HAP-1 (cell line): ENCODE measurements at regions not wholly inside any gene's neighbourhood (a gene's known extent, or its start where the extent isn't known, plus 50 kb on each side); places are given as distances from the start of the nearest gene placed in this dataset.
A peak's percentile ranks its signal among the peaks of the same experiment; 100 is the strongest.

Source experiments
- DNase-seq, 2 experiments: peaks; one replicate each; pipeline ENCODE4 v3.0.0-alpha.2; 2016 to 2020; ENCODE audit warnings: low spot score in 2 of 2
- H3K27me3 ChIP-seq: fragments of 250-450 bp; sonication (Bioruptor Pico); 2 replicates; pipeline ENCODE4 v1.5.1; 2020; ENCODE audit warnings: low read depth, mild to moderate bottlenecking, moderate library complexity
- H3K36me3 ChIP-seq: fragments of 250-450 bp; sonication (Bioruptor Pico); replicated peaks from 2 replicates; pipeline ENCODE4 v1.5.1; 2020; ENCODE audit warnings: mild to moderate bottlenecking
- H3K4me1 ChIP-seq: fragments of 250-450 bp; sonication (Bioruptor Pico); 2 replicates; pipeline ENCODE4 v1.5.1; 2020; ENCODE audit warnings: mild to moderate bottlenecking
- H3K4me3 ChIP-seq: fragments of 250-450 bp; sonication (Bioruptor Pico); 2 replicates; pipeline ENCODE4 v1.5.1; 2020; ENCODE audit warnings: mild to moderate bottlenecking, moderate library complexity
- H3K9me3 ChIP-seq: fragments of 250-450 bp; sonication (Bioruptor Pico); 2 replicates; pipeline ENCODE4 v1.5.1; 2020; ENCODE audit warnings: mild to moderate bottlenecking, moderate library complexity
- in situ Hi-C: fragments of 300-500 bp; cut with MboI; formaldehyde crosslinking; loops from 3 replicates; pipeline ENCODE4 v1.14.3; 2020; ENCODE audit warnings: low sequenced_read_pairs, inconsistent platforms, mixed read lengths

DNA sequence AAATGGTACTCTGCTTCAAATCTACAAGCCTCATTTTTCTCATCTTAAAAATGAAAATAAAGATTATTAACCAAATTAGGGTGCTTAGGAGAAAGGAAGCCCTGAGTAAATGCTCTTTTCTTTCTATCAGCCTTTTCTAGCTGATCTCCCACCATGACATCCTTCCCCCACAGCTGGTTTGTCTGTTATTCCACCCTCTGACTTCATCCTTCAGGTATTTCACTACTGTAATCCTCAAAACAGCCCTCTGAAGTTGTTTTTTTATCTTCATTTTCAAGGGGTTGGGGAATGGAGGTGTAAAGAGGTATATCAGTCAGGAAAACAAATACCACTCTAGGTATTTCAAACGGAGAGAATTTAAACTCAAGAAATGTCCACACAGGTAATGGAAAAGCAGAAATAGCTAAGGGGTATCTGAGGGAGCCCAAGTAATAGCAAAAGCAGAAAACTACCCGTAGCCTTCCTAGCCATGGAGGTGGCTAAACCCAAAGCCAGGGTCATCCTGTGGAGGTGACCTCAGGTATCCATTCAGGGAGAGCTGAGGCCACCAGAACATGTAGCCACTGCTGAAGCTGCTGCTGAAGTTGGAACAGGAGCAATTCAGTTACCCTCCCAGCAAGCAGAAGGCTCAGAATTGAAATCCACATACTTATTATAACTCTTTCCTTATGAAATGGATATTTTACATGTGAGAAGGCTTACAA, 990.9 kb upstream of the ACVR2A start:
- DNase-seq = no peak

DNA sequence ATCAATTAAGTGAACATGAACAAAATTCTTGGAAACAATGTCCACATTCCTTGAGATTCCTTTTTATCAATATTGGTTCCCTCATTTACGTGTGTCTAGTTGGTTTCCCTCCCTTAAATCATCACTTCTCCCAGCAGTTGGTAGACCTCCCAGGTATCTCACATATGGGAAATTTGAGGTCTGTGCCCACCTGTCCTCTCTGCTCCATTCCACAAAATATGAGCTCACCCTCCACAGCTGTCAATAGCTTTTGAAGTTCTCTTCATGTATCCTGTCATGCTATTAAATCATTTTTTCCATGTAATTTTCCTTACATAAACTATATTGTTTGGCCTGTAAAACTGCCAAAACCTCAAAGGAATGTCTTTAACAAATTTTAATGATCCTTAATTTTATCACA, 992.2 kb upstream of the ACVR2A start:
- H3K4me1 ChIP-seq = peaks cover 14% of the 10 kb centered on the region
- in situ Hi-C loops = no loop called here
- no peak for DNase-seq

More for the DNA sequence above, 990.9 kb upstream of the ACVR2A start:
- no peaks in the 10 kb centered on the region for H3K36me3 ChIP-seq
- H3K4me3 ChIP-seq = no peak overlapping the region
- H3K27me3 ChIP-seq = no peaks in the 10 kb centered on the region
- in situ Hi-C loops = no loop called here
- no peaks in the 10 kb centered on the region for H3K9me3 ChIP-seq
- peaks cover 14% of the 10 kb centered on the region for H3K4me1 ChIP-seq

DNA sequence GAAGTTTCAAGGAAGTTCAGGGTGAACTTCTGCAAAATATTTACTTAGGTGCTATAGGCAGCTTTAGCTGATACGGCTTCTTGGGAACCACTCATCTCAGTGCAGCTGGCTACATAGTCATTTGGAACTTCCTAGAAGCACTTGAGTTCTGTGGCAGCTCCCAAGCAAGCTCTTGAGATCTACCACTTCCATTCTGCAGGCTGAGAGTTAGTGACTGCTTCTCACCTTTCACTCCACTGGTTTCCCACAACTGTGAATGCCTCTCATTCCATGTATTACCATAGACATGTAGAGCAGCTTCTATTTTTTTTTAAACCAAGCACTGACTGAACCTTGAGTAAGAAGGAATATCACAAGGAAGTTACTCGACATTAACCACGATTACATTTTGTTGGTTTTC, 994.1 kb upstream of the ACVR2A start:
- no peak overlapping the region for H3K4me3 ChIP-seq
- in situ Hi-C loops = no loop called here
- H3K9me3 ChIP-seq = no peaks in the 10 kb centered on the region
- H3K4me1 ChIP-seq = peaks cover 14% of the 10 kb centered on the region
- DNase-seq = no peak
- no peaks in the 10 kb centered on the region for H3K27me3 ChIP-seq
- H3K36me3 ChIP-seq = no peaks in the 10 kb centered on the region

More for the DNA sequence above, 992.2 kb upstream of the ACVR2A start:
- Histone ChIP-seq H3K9me3 (no peaks in the 10 kb centered on the region), H3K4me3 (no peak overlapping the region), H3K36me3 (no peaks in the 10 kb centered on the region), H3K27me3 (no peaks in the 10 kb centered on the region)

DNA sequence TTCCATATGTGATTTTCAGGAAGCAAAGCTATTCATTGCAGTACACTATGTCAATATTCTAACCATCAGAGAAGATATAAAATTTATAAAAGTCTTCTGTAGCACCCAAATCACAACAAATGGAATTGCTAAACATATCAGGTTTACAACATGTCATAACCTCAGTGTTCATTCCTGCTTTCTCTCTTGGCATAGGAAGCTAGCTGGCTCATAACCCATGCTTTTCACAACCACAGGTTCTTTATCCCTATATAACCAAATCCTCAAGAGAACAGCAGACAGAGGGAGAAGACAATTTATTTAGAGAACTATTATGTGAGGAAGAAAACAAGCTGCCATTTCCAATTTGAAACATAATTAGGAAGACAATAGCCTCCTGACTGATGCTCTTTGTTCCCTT, 997.0 kb upstream of the ACVR2A start:
- Histone ChIP-seq H3K27me3 (no peaks in the 10 kb centered on the region), H3K9me3 (no peaks in the 10 kb centered on the region), H3K4me1 (no peaks in the 10 kb centered on the region), H3K4me3 (no peak overlapping the region), H3K36me3 (no peaks in the 10 kb centered on the region)
- in situ Hi-C loops = no loop called here
- peak in 1 of 2 experiments; percentile 20 for DNase-seq

DNA sequence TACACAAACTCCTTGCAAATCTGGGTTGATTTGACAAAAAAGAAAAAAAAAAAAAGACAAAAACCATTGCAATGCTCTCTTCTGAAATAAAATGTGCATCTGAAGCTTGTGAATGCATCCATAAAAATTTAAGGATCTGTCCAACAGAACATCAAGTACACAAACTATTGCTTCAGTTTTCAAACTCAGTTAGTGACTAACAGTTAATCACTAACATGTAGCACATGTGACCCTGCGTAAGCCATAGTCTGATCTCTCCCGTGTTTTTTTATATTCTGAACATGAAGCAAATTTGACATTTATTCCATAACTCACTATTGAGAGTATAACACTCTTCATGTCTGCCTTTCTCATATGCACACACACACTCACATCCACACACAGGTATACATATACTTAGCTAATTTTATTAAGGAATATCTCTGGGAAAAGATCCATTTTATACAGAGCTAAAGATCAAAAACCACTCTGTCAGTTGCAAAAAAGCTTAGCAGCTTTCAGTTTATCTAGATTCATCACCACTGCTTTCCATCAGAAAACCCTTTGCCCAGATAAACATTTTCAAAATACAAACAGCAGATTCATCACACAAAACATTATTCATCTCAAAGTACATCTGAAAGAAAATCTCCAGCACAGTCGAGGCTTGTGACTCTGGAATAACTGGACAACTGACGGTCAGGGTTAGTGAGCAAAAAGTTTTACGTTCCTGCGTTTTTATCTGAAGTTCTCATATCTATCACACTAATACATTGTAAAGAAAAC, 1000.4 kb upstream of the ACVR2A start:
- Histone ChIP-seq H3K4me1 (no peaks in the 10 kb centered on the region), H3K9me3 (no peaks in the 10 kb centered on the region), H3K36me3 (no peaks in the 10 kb centered on the region), H3K27me3 (no peaks in the 10 kb centered on the region), H3K4me3 (no peak overlapping the region)
- in situ Hi-C loops = no loop called here
- no peak for DNase-seq

DNA sequence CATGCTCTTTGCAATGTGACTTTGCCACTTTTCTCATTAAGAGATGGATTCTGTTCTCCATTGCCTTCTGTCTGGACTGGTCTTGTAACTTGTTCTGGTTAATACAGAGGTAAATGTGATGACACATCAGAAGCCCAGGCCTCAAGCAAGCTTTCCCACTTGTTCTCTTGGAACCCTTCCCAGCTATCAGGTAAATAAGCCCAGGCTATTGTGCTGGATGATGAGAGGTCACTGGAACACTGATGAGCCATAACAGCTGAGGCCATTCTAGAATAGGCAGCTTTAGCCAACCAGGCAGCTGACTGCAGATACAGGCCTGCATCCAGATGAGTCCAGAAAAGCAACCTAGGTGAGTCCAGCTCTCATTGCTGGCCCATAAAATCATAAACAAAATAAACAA, 1007.0 kb upstream of the ACVR2A start:
- Histone ChIP-seq H3K9me3 (no peaks in the 10 kb centered on the region), H3K27me3 (no peaks in the 10 kb centered on the region), H3K4me3 (no peak overlapping the region), H3K36me3 (no peaks in the 10 kb centered on the region), H3K4me1 (no peaks in the 10 kb centered on the region)
- in situ Hi-C loops = no loop called here
- no peak for DNase-seq

DNA sequence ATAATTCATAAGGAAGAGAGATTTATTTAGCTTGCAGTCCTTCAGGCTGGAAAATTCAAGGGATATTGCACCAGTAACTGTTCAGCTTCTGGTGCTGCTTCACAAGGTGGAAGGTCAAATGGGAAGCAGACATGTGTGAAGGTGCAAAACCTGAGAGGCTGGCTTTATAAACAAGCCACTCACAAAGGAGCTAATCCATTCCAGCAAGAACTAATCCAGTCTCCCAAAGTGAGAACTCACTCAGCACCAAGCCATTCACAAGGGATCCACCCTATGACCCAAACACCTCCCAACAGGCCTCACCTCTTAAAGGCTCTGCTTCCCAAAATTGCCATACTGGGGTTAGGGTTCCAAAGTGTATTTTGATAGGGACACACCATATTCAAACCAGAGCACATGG, 1018.4 kb upstream of the ACVR2A start:
- H3K4me1 ChIP-seq = peaks cover 13% of the 10 kb centered on the region
- no peaks in the 10 kb centered on the region for H3K9me3 ChIP-seq
- in situ Hi-C loops = no loop called here
- no peaks in the 10 kb centered on the region for H3K36me3 ChIP-seq
- no peak for DNase-seq
- no peak overlapping the region for H3K4me3 ChIP-seq
- no peaks in the 10 kb centered on the region for H3K27me3 ChIP-seq

DNA sequence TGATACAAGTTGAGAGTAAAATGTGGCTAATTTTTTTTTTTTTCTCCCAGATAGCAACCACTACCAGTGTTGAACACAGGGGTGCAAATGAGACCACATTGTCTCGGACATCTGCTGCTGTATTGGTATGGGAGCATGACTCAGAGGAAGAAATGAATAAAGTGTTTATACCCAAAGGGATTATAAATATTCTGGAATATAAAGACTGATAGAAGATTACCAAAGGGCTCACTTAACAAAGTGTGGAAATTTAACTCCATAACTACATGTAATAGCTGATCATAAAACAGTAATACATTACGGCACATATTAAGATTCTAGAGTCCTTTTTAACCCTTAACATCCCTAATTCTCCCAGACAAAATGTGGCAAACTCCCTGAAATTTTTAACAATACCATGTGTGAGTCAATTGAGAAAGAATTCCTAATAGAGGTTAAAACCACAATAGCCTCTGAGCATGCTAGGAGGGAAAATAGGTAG, 1023.0 kb upstream of the ACVR2A start:
- peak; percentile 42 to 69 for DNase-seq
- Histone ChIP-seq H3K36me3 (no peaks in the 10 kb centered on the region), H3K9me3 (no peaks in the 10 kb centered on the region), H3K27me3 (no peaks in the 10 kb centered on the region), H3K4me1 (peaks cover 17% of the 10 kb centered on the region), H3K4me3 (no peak overlapping the region)
- in situ Hi-C loops = no loop called here

DNA sequence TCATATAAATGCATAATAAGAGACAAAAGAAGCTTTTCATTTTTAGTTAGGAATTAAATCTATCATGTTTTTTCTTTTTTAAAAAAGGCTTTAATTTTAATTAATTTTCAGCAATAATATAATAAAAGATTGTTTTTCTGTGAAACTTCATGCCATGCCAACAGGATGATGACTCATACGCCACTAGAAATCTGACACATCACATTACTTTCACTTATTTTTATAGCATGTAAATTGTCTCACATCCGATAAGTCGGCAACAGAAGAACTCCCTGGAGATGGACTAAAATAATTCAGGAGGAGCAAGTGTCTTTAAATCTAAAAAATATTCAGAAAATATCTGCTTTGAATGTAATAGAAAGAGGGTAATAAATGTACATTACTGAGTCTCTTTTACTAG, 1024.2 kb upstream of the ACVR2A start:
- Histone ChIP-seq H3K36me3 (no peaks in the 10 kb centered on the region), H3K4me3 (no peak overlapping the region), H3K9me3 (no peaks in the 10 kb centered on the region), H3K4me1 (peaks cover 17% of the 10 kb centered on the region), H3K27me3 (no peaks in the 10 kb centered on the region)
- DNase-seq = no peak
- in situ Hi-C loops = no loop called here

DNA sequence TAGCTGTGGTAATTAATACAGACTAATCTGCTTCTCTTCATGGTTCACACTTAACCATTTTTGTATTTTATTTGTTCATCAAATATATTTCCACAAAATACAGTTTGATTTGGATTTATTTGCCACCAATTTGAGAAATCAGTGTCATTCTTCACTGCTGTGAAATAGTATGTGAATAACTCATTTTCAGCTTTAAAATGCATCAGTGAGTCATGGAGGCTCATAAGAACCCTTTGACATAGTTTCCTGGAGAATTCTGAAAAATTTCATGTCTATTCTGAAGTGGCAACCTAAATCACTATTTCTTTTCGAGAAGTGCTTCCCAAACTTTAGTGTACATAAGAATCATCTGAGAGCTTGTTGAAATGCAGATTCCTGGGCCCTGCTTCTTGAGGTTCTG, 1026.7 kb upstream of the ACVR2A start:
- Histone ChIP-seq H3K27me3 (no peaks in the 10 kb centered on the region), H3K4me1 (peaks cover 17% of the 10 kb centered on the region), H3K9me3 (no peaks in the 10 kb centered on the region), H3K4me3 (no peak overlapping the region), H3K36me3 (no peaks in the 10 kb centered on the region)
- no peak for DNase-seq
- in situ Hi-C loops = no loop called here

DNA sequence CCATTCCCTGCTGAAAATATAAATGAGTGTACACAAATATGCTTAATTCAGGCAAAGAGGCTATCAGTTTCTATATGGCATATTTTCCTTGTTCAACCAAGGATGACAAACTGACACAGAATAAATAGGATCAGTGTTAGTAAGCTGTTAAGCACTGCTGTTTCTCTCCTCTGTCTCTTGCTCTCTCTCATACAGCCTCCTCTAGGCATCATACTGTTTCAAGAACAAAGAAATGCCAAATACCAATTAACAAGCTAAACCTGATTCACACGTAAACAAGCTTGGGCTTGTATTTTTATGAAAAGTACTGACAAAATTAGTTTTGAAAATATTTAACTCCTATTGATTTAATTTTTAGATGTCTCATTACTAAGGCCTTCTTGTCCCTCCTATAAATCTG, 1027.2 kb upstream of the ACVR2A start:
- in situ Hi-C loops = no loop called here
- Histone ChIP-seq H3K4me3 (no peak overlapping the region), H3K36me3 (no peaks in the 10 kb centered on the region), H3K27me3 (no peaks in the 10 kb centered on the region), H3K4me1 (peaks cover 17% of the 10 kb centered on the region), H3K9me3 (no peaks in the 10 kb centered on the region)
- no peak for DNase-seq

DNA sequence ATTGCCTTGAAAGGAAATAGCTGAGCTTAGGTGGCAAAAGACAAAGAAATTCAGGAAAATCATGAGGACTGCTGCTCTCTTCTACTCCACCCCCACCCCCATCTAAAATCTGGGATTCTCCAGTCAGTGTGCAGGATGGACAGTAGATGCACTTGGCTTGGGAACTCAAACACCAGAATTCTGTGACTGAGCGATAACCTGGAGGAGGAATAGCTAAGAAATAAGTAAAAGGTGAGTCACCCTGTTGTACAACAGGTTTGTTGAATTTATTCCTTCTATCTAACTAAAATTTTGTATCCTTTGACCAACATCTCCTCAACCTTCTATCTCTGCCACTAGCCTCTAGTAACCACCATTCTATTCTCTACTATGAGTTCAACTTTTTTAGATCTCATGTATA, 1029.9 kb upstream of the ACVR2A start:
- Histone ChIP-seq H3K9me3 (no peaks in the 10 kb centered on the region), H3K27me3 (no peaks in the 10 kb centered on the region), H3K4me1 (no peaks in the 10 kb centered on the region; the same call in 1 of the 2 replicates), H3K4me3 (no peak overlapping the region), H3K36me3 (no peaks in the 10 kb centered on the region)
- DNase-seq = no peak
- in situ Hi-C loops = no loop called here

DNA sequence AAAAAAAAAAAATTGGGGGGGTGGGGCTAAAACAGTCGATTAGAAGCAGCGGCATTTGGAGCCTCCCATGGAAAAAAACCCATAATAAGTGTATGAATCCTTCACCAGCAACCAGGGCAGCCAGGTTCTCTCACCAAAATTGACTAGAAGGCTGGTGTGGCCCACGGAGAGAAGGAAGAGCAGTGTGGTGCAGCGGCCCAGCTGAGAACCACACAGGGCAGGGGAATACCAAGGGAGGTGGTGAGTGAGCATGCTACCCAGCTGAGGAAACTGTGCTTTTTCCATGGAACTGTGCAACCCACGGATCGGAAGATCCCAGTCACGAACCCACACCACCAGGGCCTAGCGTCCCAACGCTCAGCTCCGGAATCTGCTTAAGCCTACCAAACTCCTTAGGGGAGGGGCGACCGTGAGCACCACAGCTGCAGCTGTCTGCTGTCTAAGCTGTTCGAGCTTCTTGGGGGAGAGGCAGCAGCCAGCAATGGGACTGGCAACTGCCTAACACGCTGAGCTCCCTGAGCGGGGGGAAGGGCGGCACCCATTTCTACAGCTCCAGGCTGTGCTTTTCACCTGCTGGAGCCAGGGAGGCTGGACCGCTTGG, 1037.2 kb upstream of the ACVR2A start:
- in situ Hi-C loops = no loop called here
- Histone ChIP-seq H3K9me3 (no peaks in the 10 kb centered on the region), H3K4me1 (peaks cover 11% of the 10 kb centered on the region), H3K36me3 (no peaks in the 10 kb centered on the region), H3K4me3 (no peak overlapping the region), H3K27me3 (no peaks in the 10 kb centered on the region)
- DNase-seq = no peak

DNA sequence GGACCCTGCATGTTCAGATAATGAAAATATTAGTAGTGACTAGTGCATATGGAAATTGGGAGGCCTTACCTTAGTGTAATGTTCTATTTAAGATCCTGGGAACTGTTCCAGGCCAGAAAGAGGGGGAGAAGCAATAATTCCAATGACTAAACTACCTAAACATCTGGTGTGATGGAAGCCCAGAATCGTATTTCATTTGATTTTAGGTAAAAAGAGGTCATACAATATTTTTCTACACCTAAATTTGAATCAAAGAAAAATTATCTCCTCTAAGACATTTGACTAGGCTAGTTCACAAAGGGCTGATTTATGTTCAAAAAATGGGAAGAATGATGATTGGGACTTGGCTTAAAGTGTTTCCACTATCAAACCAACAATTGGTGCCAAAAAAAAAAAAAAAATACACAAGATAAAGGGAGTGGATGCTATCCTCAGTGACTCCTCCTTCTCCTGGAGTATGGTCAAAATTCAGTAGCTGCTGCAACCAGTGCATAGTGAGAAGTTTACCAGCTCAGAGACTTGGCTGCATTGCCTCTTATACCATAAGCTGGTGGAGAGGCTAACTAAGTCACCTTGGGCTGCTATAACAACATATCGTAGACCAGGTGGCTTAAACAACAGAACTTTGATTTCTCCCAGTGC, 1038.3 kb upstream of the ACVR2A start:
- no peak for DNase-seq
- Histone ChIP-seq H3K36me3 (no peaks in the 10 kb centered on the region), H3K4me1 (peaks cover 11% of the 10 kb centered on the region), H3K9me3 (no peaks in the 10 kb centered on the region), H3K27me3 (no peaks in the 10 kb centered on the region), H3K4me3 (no peak overlapping the region)
- in situ Hi-C loops = no loop called here
